MG63 (cell line): ENCODE measurements at regions not wholly inside any gene's neighbourhood (a gene's known extent, or its start where the extent isn't known, plus 50 kb on each side); places are given as distances from the start of the nearest gene placed in this dataset.
"Not testable (repeated sequence)": the region's sequence is repeated elsewhere in the genome, so short reads cannot be mapped to it uniquely, and the experiment has no call there.

ENCODE experiments used
- DNase-seq: peaks from one replicate; pipeline ENCODE4 v3.0.0-alpha.2; 2020
- H3K27me3 ChIP-seq: fragments of 250-450 bp; sonication (Bioruptor Pico); 2 replicates; pipeline ENCODE4 v1.5.1; 2020; ENCODE audit warnings: mild to moderate bottlenecking, moderate library complexity
- H3K36me3 ChIP-seq: fragments of 250-450 bp; sonication (Bioruptor Pico); 2 replicates; pipeline ENCODE4 v1.5.1; 2020; ENCODE audit warnings: mild to moderate bottlenecking, moderate library complexity
- H3K4me3 ChIP-seq: fragments of 250-450 bp; sonication (Bioruptor Pico); 2 replicates; pipeline ENCODE4 v1.5.1; 2020; ENCODE audit warnings: mild to moderate bottlenecking, moderate library complexity
- H3K9me3 ChIP-seq: fragments of 250-450 bp; sonication (Bioruptor Pico); 2 replicates; pipeline ENCODE4 v1.5.1; 2020; ENCODE audit warnings: mild to moderate bottlenecking, moderate library complexity

- Histone ChIP-seq H3K36me3 (no peaks in the 10 kb centered on the region), H3K9me3 (no peaks in the 10 kb centered on the region), H3K27me3 (peaks cover 32% of the 10 kb centered on the region), H3K4me3 (peak overlapping the region; percentile 15)
- peak; percentile 33 for DNase-seq
Measured at GRCh38 chr1:58249737-58250586, 296.6 kb downstream of the OMA1 start.

- no peak for DNase-seq
- Histone ChIP-seq H3K4me3 (no peak overlapping the region), H3K36me3 (no peaks in the 10 kb centered on the region), H3K27me3 (peaks cover 32% of the 10 kb centered on the region), H3K9me3 (no peaks in the 10 kb centered on the region)
Measured at GRCh38 chr1:58249388-58249736, 297.2 kb downstream of the OMA1 start.

- no peaks in the 10 kb centered on the region for H3K36me3 ChIP-seq
- H3K27me3 ChIP-seq = peaks cover 32% of the 10 kb centered on the region
- no peak overlapping the region for H3K4me3 ChIP-seq
- H3K9me3 ChIP-seq = no peaks in the 10 kb centered on the region
- DNase-seq = no peak
Measured at GRCh38 chr1:58248791-58249190, 297.7 kb downstream of the OMA1 start.

GRCh38 chr1:58248072-58248471 is 298.5 kb downstream of the OMA1 start:
- DNase-seq = no peak
- Histone ChIP-seq H3K27me3 (peaks cover 32% of the 10 kb centered on the region), H3K4me3 (no peak overlapping the region), H3K9me3 (no peaks in the 10 kb centered on the region), H3K36me3 (no peaks in the 10 kb centered on the region)

- DNase-seq = no peak
- Histone ChIP-seq H3K36me3 (no peaks in the 10 kb centered on the region), H3K9me3 (no peaks in the 10 kb centered on the region), H3K27me3 (peaks cover 34% of the 10 kb centered on the region), H3K4me3 (no peak overlapping the region)
Measured at GRCh38 chr1:58246549-58246948, 300.0 kb downstream of the OMA1 start.

GRCh38 chr1:58244872-58245271 is 301.7 kb downstream of the OMA1 start:
- DNase-seq = no peak
- H3K4me3 ChIP-seq = no peak overlapping the region
- peaks cover 26% of the 10 kb centered on the region for H3K27me3 ChIP-seq
- H3K36me3 ChIP-seq = no peaks in the 10 kb centered on the region
- H3K9me3 ChIP-seq = no peaks in the 10 kb centered on the region

- Histone ChIP-seq H3K4me3 (no peak overlapping the region), H3K27me3 (peaks cover 2% of the 10 kb centered on the region; the same call in 1 of the 2 replicates), H3K36me3 (no peaks in the 10 kb centered on the region), H3K9me3 (no peaks in the 10 kb centered on the region)
- no peak for DNase-seq
Measured at GRCh38 chr1:58238846-58239245, 307.7 kb downstream of the OMA1 start.

- Histone ChIP-seq H3K36me3 (no peaks in the 10 kb centered on the region), H3K4me3 (no peak overlapping the region), H3K9me3 (no peaks in the 10 kb centered on the region), H3K27me3 (no peaks in the 10 kb centered on the region)
- no peak for DNase-seq
Measured at GRCh38 chr1:58233729-58234128, 312.8 kb downstream of the OMA1 start.

- H3K27me3 ChIP-seq = no peaks in the 10 kb centered on the region
- DNase-seq = no peak
Measured at GRCh38 chr1:58231204-58231603, 315.3 kb downstream of the OMA1 start.

GRCh38 chr1:58227604-58228003 is 318.9 kb downstream of the OMA1 start:
- no peak for DNase-seq
- no peaks in the 10 kb centered on the region for H3K36me3 ChIP-seq
- no peaks in the 10 kb centered on the region for H3K9me3 ChIP-seq
- no peaks in the 10 kb centered on the region for H3K27me3 ChIP-seq
- H3K4me3 ChIP-seq = no peak overlapping the region

More at GRCh38 chr1:58231204-58231603, 315.3 kb downstream of the OMA1 start:
- Histone ChIP-seq H3K4me3 (no peak overlapping the region), H3K9me3 (no peaks in the 10 kb centered on the region), H3K36me3 (no peaks in the 10 kb centered on the region)

GRCh38 chr1:58223522-58223921 is 323.0 kb downstream of the OMA1 start:
- no peaks in the 10 kb centered on the region for H3K9me3 ChIP-seq
- H3K36me3 ChIP-seq = no peaks in the 10 kb centered on the region
- no peaks in the 10 kb centered on the region for H3K27me3 ChIP-seq
- DNase-seq = no peak
- no peak overlapping the region for H3K4me3 ChIP-seq

GRCh38 chr1:58220836-58221472 is 325.6 kb downstream of the OMA1 start:
- DNase-seq = no peak
- H3K4me3 ChIP-seq = no peak overlapping the region
- H3K9me3 ChIP-seq = no peaks in the 10 kb centered on the region
- H3K27me3 ChIP-seq = no peaks in the 10 kb centered on the region
- H3K36me3 ChIP-seq = no peaks in the 10 kb centered on the region

GRCh38 chr1:58216169-58216568 is 330.4 kb downstream of the OMA1 start:
- not testable (repeated sequence) for H3K9me3 ChIP-seq, DNase-seq, H3K36me3 ChIP-seq, H3K27me3 ChIP-seq, H3K4me3 ChIP-seq

GRCh38 chr1:58214674-58215073 is 331.9 kb downstream of the OMA1 start:
- no peaks in the 10 kb centered on the region for H3K9me3 ChIP-seq
- no peak overlapping the region for H3K4me3 ChIP-seq
- DNase-seq = no peak
- no peaks in the 10 kb centered on the region for H3K27me3 ChIP-seq
- no peaks in the 10 kb centered on the region for H3K36me3 ChIP-seq

- DNase-seq = no peak
- Histone ChIP-seq H3K27me3 (no peaks in the 10 kb centered on the region), H3K4me3 (no peak overlapping the region), H3K9me3 (no peaks in the 10 kb centered on the region), H3K36me3 (no peaks in the 10 kb centered on the region)
Measured at GRCh38 chr1:58211869-58212268, 334.7 kb downstream of the OMA1 start.

- no peaks in the 10 kb centered on the region for H3K9me3 ChIP-seq
- no peaks in the 10 kb centered on the region for H3K27me3 ChIP-seq
- H3K36me3 ChIP-seq = no peaks in the 10 kb centered on the region
- H3K4me3 ChIP-seq = no peak overlapping the region
- DNase-seq = no peak
Measured at GRCh38 chr1:58209575-58209974, 337.0 kb downstream of the OMA1 start.

GRCh38 chr1:58206749-58207148 is 339.8 kb downstream of the OMA1 start:
- Histone ChIP-seq H3K36me3 (no peaks in the 10 kb centered on the region), H3K27me3 (no peaks in the 10 kb centered on the region), H3K4me3 (no peak overlapping the region), H3K9me3 (no peaks in the 10 kb centered on the region)
- no peak for DNase-seq

GRCh38 chr1:58204284-58204683 is 342.2 kb downstream of the OMA1 start:
- no peaks in the 10 kb centered on the region for H3K9me3 ChIP-seq
- H3K4me3 ChIP-seq = no peak overlapping the region
- no peaks in the 10 kb centered on the region for H3K36me3 ChIP-seq
- H3K27me3 ChIP-seq = no peaks in the 10 kb centered on the region
- no peak for DNase-seq
